Activated T-helper 2 cell treated with anti-CD3 and anti-CD28 coated beads, Interferon-gamma antibody, Interleukin-2, Interleukin-4, amounts not matched to agents 10 μg/mL and 5 μg/mL and 100 μg/mL, durations not matched to agents 14 hours and 24 hours and 36 hours (primary cell): ENCODE measurements at regions not wholly inside any gene's neighbourhood (a gene's known extent, or its start where the extent isn't known, plus 50 kb on each side); places are given as distances from the start of the nearest gene placed in this dataset.

Experiments used
- DNase-seq: peaks from one replicate; pipeline ENCODE4 v3.0.0; 2021; ENCODE audit warnings: low spot score
- H3K27ac Mint-ChIP-seq: one replicate; pipeline ENCODE4 v1.8.0; 2021; ENCODE audit warnings: mixed read lengths
- H3K27me3 Mint-ChIP-seq: one replicate; pipeline ENCODE4 v1.8.0; 2021; ENCODE audit warnings: low read depth, mixed read lengths
- H3K36me3 Mint-ChIP-seq: one replicate; pipeline ENCODE4 v1.8.0; 2021; ENCODE audit warnings: low read depth, mixed read lengths
- H3K4me1 Mint-ChIP-seq: one replicate; pipeline ENCODE4 v1.8.0; 2021; ENCODE audit warnings: low read depth, mixed read lengths
- H3K4me3 Mint-ChIP-seq: one replicate; pipeline ENCODE4 v1.8.0; 2021; ENCODE audit warnings: low read depth, mild to moderate bottlenecking, moderate library complexity, mixed read lengths
- H3K9me3 Mint-ChIP-seq: one replicate; pipeline ENCODE4 v1.8.0; 2021; ENCODE audit warnings: mixed read lengths
- intact Hi-C: fragments of 100-400 bp; cut with micrococcal nuclease; formaldehyde crosslinking; loops from one replicate; pipeline ENCODE4 v1.15.1; 2023

DNA sequence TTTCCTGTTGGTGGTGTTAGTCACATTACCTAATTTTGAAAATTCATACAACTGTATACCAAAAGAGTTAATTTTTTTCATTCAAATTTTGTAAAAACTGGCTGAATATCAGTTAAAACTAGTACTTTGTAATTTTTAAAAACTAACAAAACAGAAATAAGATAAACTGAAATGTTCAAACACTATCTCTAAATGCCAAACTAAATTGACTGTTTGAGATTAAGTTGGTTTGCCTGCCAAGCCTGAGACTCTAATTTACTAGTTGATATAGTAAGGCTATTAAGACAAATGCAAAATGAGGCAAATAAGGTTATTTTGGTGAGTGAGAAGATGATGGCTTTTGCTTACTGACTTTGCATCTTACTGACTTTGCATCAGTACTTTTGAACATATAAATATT is 1134.9 kb upstream of the LRRN3 start:
- Mint-ChIP-seq H3K27ac (no peak overlapping the region), H3K4me1 (no peaks in the 10 kb centered on the region), H3K4me3 (no peak overlapping the region), H3K27me3 (no peaks in the 10 kb centered on the region), H3K9me3 (no peaks in the 10 kb centered on the region), H3K36me3 (no peaks in the 10 kb centered on the region)
- intact Hi-C loops = no loop called here
- no peak for DNase-seq

- H3K27me3 Mint-ChIP-seq = no peaks in the 10 kb centered on the region
- intact Hi-C loops = no loop called here
- DNase-seq = no peak
- no peaks in the 10 kb centered on the region for H3K4me1 Mint-ChIP-seq
- H3K4me3 Mint-ChIP-seq = no peak overlapping the region
- H3K27ac Mint-ChIP-seq = no peak overlapping the region
- no peaks in the 10 kb centered on the region for H3K9me3 Mint-ChIP-seq
- no peaks in the 10 kb centered on the region for H3K36me3 Mint-ChIP-seq
Observed at GRCh38 chr7:109956916-109957315, 1134.0 kb upstream of the LRRN3 start.

DNA sequence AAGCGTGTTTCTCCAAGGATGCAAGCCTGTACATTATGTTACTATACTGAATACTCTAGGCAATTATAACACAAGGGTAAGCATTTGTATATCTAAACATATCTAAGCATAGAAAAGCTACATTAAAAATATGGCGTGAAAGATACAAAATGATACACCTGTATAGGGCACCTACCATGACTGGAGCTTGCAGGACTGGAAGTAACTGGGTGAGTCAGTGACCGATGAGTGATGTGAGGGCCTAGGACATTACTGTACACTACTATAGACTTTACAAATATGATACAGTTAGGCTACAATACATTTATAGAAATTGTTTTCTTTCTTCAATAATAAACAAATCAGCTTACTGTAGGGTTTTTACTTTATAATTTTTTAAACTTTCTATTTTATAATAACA is 1127.2 kb upstream of the LRRN3 start:
- intact Hi-C loops = no loop called here
- H3K4me1 Mint-ChIP-seq = no peaks in the 10 kb centered on the region
- H3K27me3 Mint-ChIP-seq = no peaks in the 10 kb centered on the region
- H3K9me3 Mint-ChIP-seq = no peaks in the 10 kb centered on the region
- H3K27ac Mint-ChIP-seq = no peak overlapping the region
- no peak overlapping the region for H3K4me3 Mint-ChIP-seq
- DNase-seq = no peak
- H3K36me3 Mint-ChIP-seq = no peaks in the 10 kb centered on the region

GRCh38 chr7:109964780-109965179 is 1126.1 kb upstream of the LRRN3 start:
- H3K27me3 Mint-ChIP-seq = no peaks in the 10 kb centered on the region
- H3K36me3 Mint-ChIP-seq = no peaks in the 10 kb centered on the region
- no peak overlapping the region for H3K27ac Mint-ChIP-seq
- DNase-seq = no peak
- H3K9me3 Mint-ChIP-seq = no peaks in the 10 kb centered on the region
- H3K4me3 Mint-ChIP-seq = no peak overlapping the region
- intact Hi-C loops = no loop called here
- H3K4me1 Mint-ChIP-seq = no peaks in the 10 kb centered on the region

GRCh38 chr7:109967406-109967805 is 1123.5 kb upstream of the LRRN3 start:
- no peak overlapping the region for H3K27ac Mint-ChIP-seq
- no peak for DNase-seq
- H3K9me3 Mint-ChIP-seq = no peaks in the 10 kb centered on the region
- no peaks in the 10 kb centered on the region for H3K36me3 Mint-ChIP-seq
- intact Hi-C loops = no loop called here
- H3K4me1 Mint-ChIP-seq = no peaks in the 10 kb centered on the region
- no peaks in the 10 kb centered on the region for H3K27me3 Mint-ChIP-seq
- no peak overlapping the region for H3K4me3 Mint-ChIP-seq

- no peaks in the 10 kb centered on the region for H3K36me3 Mint-ChIP-seq
- no peak overlapping the region for H3K4me3 Mint-ChIP-seq
- no peak overlapping the region for H3K27ac Mint-ChIP-seq
- H3K4me1 Mint-ChIP-seq = no peaks in the 10 kb centered on the region
- no peaks in the 10 kb centered on the region for H3K9me3 Mint-ChIP-seq
- H3K27me3 Mint-ChIP-seq = no peaks in the 10 kb centered on the region
- DNase-seq = no peak
- intact Hi-C loops = no loop called here
Observed at GRCh38 chr7:109983618-109984017, 1107.3 kb upstream of the LRRN3 start.

DNA sequence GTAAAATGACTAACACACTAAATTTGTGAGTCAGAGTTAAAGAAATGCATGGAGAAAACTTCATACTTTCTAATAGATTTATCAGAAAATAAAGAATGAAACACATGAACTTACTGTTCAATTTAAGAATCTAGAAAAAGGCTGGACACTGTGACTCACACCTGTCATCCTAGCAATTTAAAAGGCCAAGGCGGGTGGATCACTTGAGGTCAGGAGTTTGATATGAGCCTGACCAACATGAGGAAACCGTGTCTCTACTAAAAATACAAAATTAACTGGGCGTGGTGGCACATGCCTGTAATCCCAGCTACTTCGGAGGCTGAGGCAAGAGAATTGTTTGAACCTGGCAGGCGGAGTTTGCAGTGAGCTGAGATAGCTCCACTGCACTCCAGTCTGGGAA is 1106.2 kb upstream of the LRRN3 start:
- no peaks in the 10 kb centered on the region for H3K4me1 Mint-ChIP-seq
- no peak for DNase-seq
- H3K27ac Mint-ChIP-seq = no peak overlapping the region
- intact Hi-C loops = no loop called here
- no peaks in the 10 kb centered on the region for H3K36me3 Mint-ChIP-seq
- no peak overlapping the region for H3K4me3 Mint-ChIP-seq
- no peaks in the 10 kb centered on the region for H3K9me3 Mint-ChIP-seq
- no peaks in the 10 kb centered on the region for H3K27me3 Mint-ChIP-seq

DNA sequence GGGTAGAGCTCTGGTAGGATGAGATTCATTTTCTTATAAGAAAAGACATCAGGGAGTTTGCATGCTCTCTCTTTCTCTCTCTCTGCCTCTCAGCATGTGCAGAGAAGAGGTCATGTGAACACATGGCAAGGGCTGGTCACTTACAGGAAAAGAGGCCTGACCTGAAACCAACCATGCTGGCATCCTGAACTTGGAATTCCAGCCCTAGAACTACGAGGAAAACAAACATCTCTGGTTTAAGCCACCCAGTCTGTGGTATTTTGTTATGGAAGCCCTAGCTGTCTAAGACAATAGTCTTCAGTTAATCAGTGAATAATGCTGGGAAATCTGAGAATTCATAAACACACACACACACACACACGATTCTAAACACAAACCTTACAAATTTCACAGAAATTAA is 1104.2 kb upstream of the LRRN3 start:
- intact Hi-C loops = no loop called here
- Mint-ChIP-seq H3K4me1 (no peaks in the 10 kb centered on the region), H3K9me3 (no peaks in the 10 kb centered on the region), H3K36me3 (no peaks in the 10 kb centered on the region), H3K27me3 (no peaks in the 10 kb centered on the region), H3K4me3 (no peak overlapping the region), H3K27ac (no peak overlapping the region)
- no peak for DNase-seq

DNA sequence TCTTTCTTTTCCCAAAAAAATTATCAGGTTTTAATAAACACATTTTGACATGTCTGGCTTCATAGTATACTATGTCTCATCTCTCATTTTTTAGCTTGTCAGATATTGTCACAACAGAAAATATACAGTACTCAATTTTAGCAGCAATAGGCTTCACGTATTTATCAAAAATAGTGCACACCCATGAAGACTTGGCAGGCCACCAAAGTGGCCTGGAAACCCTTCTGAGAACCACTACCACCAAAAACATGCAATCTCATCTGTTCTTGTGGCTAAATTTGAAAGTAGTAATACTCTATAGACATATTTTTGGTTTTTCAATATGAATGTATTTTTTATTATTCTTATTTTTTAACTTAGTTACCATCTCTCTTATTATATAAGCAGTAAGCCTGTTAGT is 1094.5 kb upstream of the LRRN3 start:
- no peak overlapping the region for H3K4me3 Mint-ChIP-seq
- intact Hi-C loops = no loop called here
- no peak for DNase-seq
- no peaks in the 10 kb centered on the region for H3K9me3 Mint-ChIP-seq
- H3K4me1 Mint-ChIP-seq = no peaks in the 10 kb centered on the region
- H3K27ac Mint-ChIP-seq = no peak overlapping the region
- no peaks in the 10 kb centered on the region for H3K27me3 Mint-ChIP-seq
- H3K36me3 Mint-ChIP-seq = no peaks in the 10 kb centered on the region

DNA sequence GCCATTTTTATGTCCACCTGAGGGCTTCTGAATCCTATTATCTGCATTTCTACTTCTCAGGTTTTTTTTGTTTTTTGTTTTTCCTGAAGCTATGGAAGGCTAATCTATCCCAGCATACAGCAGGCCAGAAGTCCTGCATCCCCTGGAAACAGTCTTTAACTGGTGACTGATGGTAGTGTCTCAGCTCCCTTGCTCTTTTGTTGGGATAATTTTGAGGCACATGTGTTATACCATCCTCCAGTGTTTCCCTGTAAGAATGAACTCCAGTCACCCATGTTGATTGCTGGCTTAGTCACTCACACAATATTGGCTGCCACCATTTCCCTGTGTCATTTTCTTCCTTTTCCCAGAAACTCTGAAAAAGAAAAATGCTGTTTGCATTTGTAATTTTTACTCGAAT is 1094.0 kb upstream of the LRRN3 start:
- no peaks in the 10 kb centered on the region for H3K36me3 Mint-ChIP-seq
- H3K27ac Mint-ChIP-seq = no peak overlapping the region
- H3K9me3 Mint-ChIP-seq = no peaks in the 10 kb centered on the region
- intact Hi-C loops = no loop called here
- H3K4me1 Mint-ChIP-seq = no peaks in the 10 kb centered on the region
- no peak for DNase-seq
- H3K4me3 Mint-ChIP-seq = no peak overlapping the region
- no peaks in the 10 kb centered on the region for H3K27me3 Mint-ChIP-seq

DNA sequence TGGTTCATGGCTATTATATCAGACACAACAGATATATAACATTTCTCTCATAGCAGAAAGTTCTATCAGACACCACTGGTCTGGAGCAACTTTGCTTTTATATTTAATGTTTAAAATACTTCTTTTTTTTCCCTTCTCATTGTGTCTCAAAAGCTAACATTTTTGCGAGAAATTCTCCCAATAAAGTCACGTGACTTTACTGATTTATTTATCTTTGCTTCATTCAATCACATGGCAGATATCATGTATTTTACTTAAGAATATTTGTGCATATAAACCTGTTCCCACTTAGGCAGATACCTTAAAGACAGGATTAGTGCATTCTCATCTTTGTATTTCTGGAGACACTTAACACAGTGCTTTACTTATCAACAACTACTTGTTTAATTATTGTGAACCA is 1093.1 kb upstream of the LRRN3 start:
- Mint-ChIP-seq H3K9me3 (no peaks in the 10 kb centered on the region), H3K36me3 (no peaks in the 10 kb centered on the region), H3K27me3 (no peaks in the 10 kb centered on the region), H3K4me3 (no peak overlapping the region), H3K27ac (no peak overlapping the region), H3K4me1 (no peaks in the 10 kb centered on the region)
- intact Hi-C loops = no loop called here
- no peak for DNase-seq

GRCh38 chr7:110001254-110001938 is 1089.5 kb upstream of the LRRN3 start:
- no peaks in the 10 kb centered on the region for H3K4me1 Mint-ChIP-seq
- H3K36me3 Mint-ChIP-seq = no peaks in the 10 kb centered on the region
- intact Hi-C loops = no loop called here
- no peaks in the 10 kb centered on the region for H3K9me3 Mint-ChIP-seq
- no peak for DNase-seq
- H3K27me3 Mint-ChIP-seq = no peaks in the 10 kb centered on the region
- H3K4me3 Mint-ChIP-seq = no peak overlapping the region
- H3K27ac Mint-ChIP-seq = no peak overlapping the region

DNA sequence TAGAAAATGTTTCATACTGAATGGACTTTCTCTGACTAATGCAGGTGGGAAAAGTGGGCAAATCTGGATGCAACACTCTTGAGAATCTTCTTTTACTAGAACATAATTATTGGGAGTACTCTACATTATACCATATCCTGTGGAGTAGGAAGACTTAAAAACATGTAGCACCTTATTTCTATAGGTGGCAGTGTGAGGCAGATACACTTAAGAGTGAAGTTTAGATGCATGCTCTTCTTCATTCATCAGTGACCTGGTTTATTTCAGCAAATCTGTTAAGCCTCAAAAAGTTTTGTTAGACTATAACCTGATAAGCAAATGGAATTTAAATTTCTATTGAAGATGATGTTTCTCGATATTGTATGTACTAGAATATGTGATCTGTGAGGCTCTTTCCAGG is 1087.1 kb upstream of the LRRN3 start:
- Mint-ChIP-seq H3K36me3 (no peaks in the 10 kb centered on the region), H3K4me1 (no peaks in the 10 kb centered on the region), H3K4me3 (no peak overlapping the region), H3K27ac (no peak overlapping the region), H3K9me3 (no peaks in the 10 kb centered on the region), H3K27me3 (no peaks in the 10 kb centered on the region)
- DNase-seq = no peak
- intact Hi-C loops = no loop called here
